CD4-positive, alpha-beta T cell treated with Interleukin-15 for 4 hours (primary cell): ENCODE measurements at regions not wholly inside any gene's neighbourhood (a gene's known extent, or its start where the extent isn't known, plus 50 kb on each side); places are given as distances from the start of the nearest gene placed in this dataset.
"Not testable (repeated sequence)": the region's sequence is repeated elsewhere in the genome, so short reads cannot be mapped to it uniquely, and the experiment has no call there.

Experiments used
- DNase-seq: peaks from one replicate; pipeline ENCODE4 v3.0.0-alpha.2; 2020; ENCODE audit warnings: low spot score

- not testable (repeated sequence) for DNase-seq
Observed at GRCh38 chr6:21282360-21282759, 311.2 kb upstream of the SOX4 start.

- no peak for DNase-seq
Observed at GRCh38 chr6:21284166-21284565, 309.4 kb upstream of the SOX4 start.

GRCh38 chr6:21284706-21285105, 308.8 kb upstream of the SOX4 start:
- no peak for DNase-seq

- DNase-seq = no peak
Observed at GRCh38 chr6:21294144-21294543, 299.4 kb upstream of the SOX4 start.

DNA sequence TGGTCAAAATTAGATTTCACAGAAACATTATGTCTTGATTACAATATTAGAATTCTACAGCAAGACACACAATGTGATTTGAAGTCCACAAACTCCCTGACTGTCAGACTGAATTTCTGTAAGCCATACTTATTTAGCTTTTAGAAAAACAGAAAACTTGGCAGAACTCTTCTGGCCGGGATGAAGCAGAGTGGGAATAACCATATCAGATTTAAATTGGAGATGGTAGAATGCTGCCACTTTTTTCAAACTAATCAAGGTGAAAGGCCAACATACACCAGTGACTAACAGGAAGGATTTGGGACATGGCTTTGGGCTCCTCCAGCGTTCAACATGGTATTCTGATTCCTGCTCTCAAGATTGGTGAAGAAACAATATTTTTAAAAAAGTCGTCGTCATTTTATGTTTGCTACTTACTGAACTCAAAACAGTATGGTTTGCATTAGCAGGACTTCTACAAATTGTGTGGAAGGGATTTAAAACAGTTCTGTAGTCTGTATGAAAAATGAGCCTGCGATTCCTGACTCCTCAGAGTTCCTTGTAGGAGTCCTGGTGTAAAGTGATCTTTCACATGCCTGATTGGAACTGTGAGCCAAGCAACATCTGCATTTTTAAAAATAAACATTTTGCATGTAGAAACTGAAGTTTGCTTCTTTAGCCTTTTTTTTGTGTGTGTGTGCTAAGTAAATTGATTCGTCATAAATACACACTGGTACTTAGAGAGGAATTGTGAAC, 297.9 kb upstream of the SOX4 start:
- no peak for DNase-seq

GRCh38 chr6:21297665-21298064, 295.9 kb upstream of the SOX4 start:
- no peak for DNase-seq

- no peak for DNase-seq
Observed at GRCh38 chr6:21299216-21299615, 294.3 kb upstream of the SOX4 start.

- no peak for DNase-seq
Observed at GRCh38 chr6:21300439-21300838, 293.1 kb upstream of the SOX4 start.

- DNase-seq = no peak
Observed at GRCh38 chr6:21305893-21306332, 287.6 kb upstream of the SOX4 start.

GRCh38 chr6:21306546-21306945, 287.0 kb upstream of the SOX4 start:
- no peak for DNase-seq

DNA sequence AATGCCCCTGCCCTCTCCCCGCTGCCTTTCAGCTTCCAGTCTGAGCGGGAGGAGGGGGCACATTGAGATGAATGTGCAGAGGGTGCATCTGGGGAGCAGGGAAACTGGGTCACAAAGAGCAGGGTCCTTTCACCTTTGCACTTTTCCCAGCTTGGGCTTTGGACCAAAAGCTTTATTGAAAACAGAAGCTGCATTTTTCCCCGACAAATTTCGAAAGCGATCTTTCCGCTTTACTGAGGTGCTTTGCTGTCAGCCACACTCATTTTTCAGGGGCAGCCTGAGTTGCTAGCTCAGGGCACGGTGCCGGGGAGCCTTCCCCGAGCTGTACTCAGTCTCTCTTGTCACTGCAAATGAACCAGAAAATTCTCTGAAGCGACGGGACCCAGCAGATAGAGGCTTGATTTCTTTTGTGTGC, 283.7 kb upstream of the SOX4 start:
- no peak for DNase-seq

GRCh38 chr6:21310568-21311140, 282.9 kb upstream of the SOX4 start:
- DNase-seq = no peak

DNA sequence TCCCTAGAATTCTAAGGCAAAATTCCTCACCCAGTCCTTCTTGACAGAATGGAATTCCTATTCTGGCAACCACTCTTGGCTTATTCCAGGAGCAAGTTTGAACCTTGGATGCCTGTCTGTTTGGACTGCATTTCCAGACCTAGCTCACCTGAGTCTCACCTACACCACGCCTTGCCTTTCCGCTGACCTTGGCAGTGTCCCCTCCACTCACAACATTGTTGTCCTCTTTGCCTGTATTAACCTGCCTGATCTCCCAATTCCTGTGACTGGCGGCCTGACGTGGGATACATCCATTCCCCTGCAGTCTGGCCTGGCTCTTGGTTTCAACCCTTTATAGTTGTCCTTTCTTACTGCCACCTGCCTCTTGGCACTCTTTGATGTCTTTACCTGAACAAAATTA, 281.4 kb upstream of the SOX4 start:
- no peak for DNase-seq

DNA sequence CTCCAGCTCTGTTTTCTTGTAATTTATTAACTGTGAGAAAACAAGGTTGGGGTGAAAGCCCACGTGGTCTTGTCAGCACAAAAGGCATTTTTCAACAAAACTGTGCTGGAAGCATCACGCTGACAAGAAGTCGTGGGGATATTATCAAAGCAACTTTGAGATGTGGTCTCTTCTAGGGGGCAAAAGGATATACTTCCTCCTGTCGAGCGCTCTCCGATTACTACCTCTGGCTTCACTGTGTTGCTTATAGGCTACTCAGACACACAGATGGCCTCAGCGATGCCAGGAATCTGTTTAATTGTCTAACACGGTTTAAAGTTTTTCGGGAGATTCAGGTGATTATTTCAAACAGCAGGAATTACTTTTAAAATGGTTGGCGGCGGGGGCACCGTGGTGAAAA, 275.9 kb upstream of the SOX4 start:
- DNase-seq = no peak

- DNase-seq = no peak
Observed at GRCh38 chr6:21321076-21321475, 272.5 kb upstream of the SOX4 start.

DNA sequence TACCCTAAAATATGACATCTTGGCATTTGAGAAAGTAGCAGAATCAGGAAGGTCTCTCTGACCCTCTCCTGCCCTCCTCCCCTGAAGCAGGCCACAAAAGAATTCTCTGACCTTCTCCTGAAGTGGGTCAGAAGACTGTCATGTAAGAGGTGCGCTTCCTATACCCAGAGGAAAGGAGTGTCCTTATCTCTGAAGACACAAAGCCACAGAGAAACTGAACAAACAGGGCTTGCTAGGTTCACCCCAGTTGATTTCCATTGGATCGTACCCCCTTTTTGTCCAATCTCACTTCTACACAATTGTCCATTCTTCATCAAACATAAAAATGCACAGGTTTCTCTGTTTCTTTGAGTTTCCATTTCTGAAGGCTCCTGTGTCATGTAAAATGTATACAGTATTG, 272.0 kb upstream of the SOX4 start:
- no peak for DNase-seq

DNA sequence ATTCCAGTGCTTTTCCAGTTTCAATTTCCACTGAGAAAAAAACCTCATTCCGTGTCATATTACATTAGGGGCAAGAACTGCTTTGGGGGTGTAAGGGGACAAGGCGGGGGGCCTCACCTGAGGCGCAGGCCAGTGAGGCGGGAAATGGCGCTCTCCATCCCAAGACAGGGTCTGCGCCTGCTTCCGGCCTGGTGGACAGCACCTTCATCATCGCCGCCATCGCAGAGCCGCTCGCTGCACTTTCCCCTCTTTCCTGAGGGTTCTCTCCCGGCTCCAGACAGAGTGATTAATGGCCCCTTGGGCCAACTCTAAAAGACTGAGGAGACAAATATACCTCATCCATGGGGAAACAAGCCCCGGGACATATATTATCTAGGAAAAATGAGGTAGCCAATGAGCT, 270.0 kb upstream of the SOX4 start:
- DNase-seq = no peak

DNA sequence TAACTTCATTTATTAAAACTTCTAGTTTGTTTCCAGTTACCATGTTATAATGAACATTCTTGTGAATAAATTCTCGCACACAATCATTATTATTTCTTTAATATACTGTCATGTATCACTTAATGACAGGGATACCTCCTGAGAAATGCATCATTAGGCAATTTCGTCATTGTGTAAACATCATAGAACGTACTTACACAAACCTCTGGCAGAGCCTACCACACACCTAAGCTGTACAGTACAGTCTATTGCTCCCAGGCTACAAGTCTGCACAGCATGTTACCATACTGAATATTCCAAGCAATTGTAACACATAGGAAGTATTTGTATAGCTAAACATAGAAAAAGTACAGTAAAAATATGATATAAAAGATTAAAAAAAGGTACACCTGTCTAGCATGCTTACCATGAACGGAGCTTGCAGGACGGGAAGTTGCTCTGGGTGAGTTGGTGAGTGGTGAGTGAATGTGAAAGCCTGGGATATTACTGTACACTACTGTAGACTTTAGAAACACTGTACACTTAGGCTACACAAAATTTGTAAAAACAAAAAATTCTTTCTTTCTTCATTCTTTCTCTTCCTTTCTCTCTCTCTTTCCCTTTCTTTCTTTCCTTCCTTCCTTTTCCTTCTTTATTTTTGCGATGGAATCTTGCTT, 268.2 kb upstream of the SOX4 start:
- no peak for DNase-seq

GRCh38 chr6:21327326-21328112, 266.0 kb upstream of the SOX4 start:
- DNase-seq = no peak

GRCh38 chr6:21331235-21331634, 262.3 kb upstream of the SOX4 start:
- no peak for DNase-seq

- no peak for DNase-seq
Observed at GRCh38 chr6:21332077-21332476, 261.5 kb upstream of the SOX4 start.

GRCh38 chr6:21332660-21333059, 260.9 kb upstream of the SOX4 start:
- no peak for DNase-seq

DNA sequence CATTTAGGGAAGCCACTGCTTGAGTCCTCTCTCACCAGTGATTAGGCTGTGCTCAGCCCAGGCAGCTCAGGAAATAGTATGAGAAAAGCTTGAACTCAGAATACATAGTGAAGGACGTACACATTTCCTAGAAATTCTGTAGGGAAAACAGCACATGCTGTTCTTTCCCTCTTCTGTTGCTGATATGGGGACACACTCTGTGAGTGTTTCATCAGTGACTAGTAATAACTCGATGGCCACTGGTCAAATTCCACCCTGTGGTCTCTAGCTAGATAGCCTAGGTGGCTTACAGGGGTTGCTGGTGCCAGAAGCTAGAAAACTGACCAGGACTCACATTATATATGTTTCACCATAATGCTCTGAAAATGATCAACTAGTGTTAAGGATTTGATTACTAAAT, 259.8 kb upstream of the SOX4 start:
- DNase-seq = no peak
